ENCODE measurements at regions not wholly inside any gene's neighbourhood (a gene's known extent, or its start where the extent isn't known, plus 50 kb on each side); places are given as distances from the start of the nearest gene placed in this dataset.
"Not testable (repeated sequence)": the region's sequence is repeated elsewhere in the genome, so short reads cannot be mapped to it uniquely, and the experiment has no call there.

GRCh38 chr2:192969055-192969454, 774.3 kb upstream of the TMEFF2 start:
- no peak for DNase-seq

DNA sequence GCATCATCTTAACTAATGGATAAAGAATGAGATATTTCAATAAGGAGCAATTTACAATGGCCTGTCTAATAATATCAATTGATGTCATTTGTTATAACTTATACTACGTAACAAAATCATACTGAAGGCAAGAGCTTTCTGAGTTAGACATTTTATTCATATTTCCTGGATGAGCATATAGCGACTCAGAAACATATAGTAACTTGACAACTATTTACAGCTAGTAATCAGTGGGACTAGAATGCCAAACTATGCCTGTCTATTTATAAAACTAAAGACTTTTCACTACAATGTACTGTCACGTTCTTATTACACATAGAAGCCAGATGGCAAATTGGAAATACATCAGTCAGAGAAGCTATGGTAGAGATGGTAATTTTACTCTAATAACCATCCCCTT, 766.2 kb upstream of the TMEFF2 start:
- no peak for DNase-seq
- in situ Hi-C loops (cut with HindIII; ENCODE audit: low pct_ligation_motif_present, low pct_unique_long_range_greater_than_20kb, low sequenced_read_pairs) = no loop called here

More at GRCh38 chr2:192969055-192969454, 774.3 kb upstream of the TMEFF2 start:
- in situ Hi-C loops (cut with HindIII; ENCODE audit: low pct_ligation_motif_present, low pct_unique_long_range_greater_than_20kb, low sequenced_read_pairs) = no loop called here

GRCh38 chr2:192958615-192959014, 763.9 kb upstream of the TMEFF2 start:
- in situ Hi-C loops (cut with HindIII; ENCODE audit: low pct_ligation_motif_present, low pct_unique_long_range_greater_than_20kb, low sequenced_read_pairs); DNase-seq: not testable (repeated sequence)

- in situ Hi-C loops (cut with HindIII; ENCODE audit: low pct_ligation_motif_present, low pct_unique_long_range_greater_than_20kb, low sequenced_read_pairs) = no loop called here
- no peak for DNase-seq
These were observed 762.7 kb upstream of the TMEFF2 start for GRCh38 chr2:192957425-192957824.

DNA sequence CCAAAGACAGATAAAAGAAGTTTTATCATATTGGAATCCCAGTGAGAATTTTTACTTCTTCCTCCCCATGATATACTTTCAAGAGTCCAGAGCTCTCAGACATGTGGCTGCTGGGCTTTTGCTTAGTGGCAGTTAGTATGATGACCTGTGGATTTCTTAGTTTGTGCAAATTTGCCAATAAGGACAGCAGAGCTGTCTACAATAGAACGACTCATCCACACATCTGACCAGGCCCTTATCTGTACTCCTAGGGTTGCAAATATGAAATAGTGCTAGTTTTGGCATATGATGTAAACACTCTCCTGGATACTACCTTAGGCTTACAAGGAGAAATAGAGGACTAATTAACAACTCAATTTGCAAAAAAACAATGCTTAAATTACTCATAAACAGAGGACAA, 758.4 kb upstream of the TMEFF2 start:
- no peak for DNase-seq
- in situ Hi-C loops (cut with HindIII; ENCODE audit: low pct_ligation_motif_present, low pct_unique_long_range_greater_than_20kb, low sequenced_read_pairs) = no loop called here

DNA sequence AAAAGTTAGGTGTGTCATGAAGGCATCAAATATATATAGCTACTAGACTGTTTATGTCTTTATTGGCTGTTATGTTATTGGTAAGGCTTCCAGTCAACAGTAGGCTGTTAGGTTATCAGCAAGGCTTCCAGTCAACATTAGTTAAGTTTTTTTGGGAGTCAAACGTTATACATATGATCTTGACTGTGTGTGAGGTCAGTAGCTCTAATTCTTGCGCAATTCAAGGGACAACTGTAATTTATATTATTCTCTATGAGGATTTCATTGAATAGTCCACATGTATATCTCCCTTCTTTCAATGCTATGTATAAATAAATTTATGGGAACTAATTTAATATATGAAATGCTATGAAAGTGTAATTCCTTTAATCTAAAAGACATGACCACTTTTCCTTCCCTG, 757.5 kb upstream of the TMEFF2 start:
- in situ Hi-C loops (cut with HindIII; ENCODE audit: low pct_ligation_motif_present, low pct_unique_long_range_greater_than_20kb, low sequenced_read_pairs) = no loop called here
- no peak for DNase-seq

DNA sequence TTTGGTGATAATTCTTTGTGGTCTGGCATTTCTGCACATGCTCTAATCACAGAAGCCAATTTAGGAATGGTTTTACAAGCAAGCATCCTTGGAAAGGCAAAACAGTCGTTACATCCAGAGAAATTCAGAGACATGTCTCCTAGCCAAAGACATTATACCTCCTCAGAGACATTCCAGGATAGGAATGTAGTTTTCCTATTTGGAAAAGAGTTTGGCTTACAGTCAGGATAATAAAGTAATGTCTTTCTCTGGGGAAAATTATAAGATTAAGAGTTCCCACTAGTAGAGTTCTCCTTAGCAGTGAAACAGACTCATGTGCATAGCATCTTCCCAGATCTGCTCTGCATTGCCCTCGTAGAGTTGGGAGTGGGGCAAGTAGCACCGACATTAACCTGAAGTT, 753.6 kb upstream of the TMEFF2 start:
- no peak for DNase-seq
- in situ Hi-C loops (cut with HindIII; ENCODE audit: low pct_ligation_motif_present, low pct_unique_long_range_greater_than_20kb, low sequenced_read_pairs) = no loop called here

DNA sequence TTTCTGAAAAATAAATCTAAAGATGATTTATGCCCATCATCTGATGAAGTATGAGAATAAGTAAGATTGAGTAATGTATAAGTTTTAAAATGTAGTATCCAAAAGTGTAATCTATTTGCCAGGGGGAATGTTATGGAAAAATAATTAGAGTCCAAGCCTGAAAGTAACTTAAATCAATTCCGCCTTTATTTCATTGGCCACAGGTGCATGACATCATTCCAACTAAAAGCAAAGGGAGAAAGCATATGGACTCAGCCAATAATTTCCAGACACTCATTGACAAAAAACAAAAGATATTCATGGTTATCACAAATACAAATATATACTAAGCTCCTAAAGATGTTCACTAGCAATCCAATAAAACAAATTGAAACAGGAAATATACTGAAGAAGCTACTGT, 752.6 kb upstream of the TMEFF2 start:
- in situ Hi-C loops (cut with HindIII; ENCODE audit: low pct_ligation_motif_present, low pct_unique_long_range_greater_than_20kb, low sequenced_read_pairs) = no loop called here
- no peak for DNase-seq

DNA sequence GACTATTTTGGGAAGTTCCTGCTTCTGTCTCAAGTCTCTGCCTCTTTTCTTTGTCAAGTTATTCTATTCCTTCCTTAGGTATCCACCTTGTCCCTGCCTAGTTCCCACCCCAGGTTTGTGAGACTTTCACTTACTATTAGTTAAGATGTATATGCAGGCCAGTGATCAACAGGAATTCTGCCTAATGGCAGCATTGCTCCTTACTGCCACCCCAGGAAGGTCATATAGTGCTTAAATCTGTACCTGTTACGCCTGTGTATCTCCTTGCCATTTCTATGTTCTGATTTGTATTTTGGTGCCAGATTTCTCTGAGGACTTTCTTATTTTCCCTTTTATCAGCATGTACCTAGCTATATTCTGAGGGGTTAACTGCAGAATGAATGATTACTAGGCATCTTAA, 746.0 kb upstream of the TMEFF2 start:
- in situ Hi-C loops (cut with HindIII; ENCODE audit: low pct_ligation_motif_present, low pct_unique_long_range_greater_than_20kb, low sequenced_read_pairs) = no loop called here
- no peak for DNase-seq

DNA sequence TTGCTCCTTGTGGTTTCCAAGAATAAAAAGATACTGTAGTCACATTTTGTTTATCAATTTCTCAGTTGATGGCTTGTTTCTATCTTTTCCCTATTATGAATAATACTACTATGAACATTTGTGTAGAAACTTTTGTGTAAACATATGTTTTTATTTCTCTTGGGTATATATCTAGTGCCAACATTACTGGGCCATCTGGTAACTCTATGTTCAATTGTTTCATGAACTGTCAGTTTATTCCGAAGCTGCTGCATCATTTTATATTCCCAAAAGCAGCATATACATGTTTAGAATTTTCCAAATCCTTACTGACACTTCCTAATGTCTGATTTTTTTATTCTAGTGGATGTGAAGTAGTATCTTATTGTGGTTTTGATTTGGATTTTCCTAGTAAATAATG, 737.6 kb upstream of the TMEFF2 start:
- DNase-seq = no peak
- in situ Hi-C loops (cut with HindIII; ENCODE audit: low pct_ligation_motif_present, low pct_unique_long_range_greater_than_20kb, low sequenced_read_pairs) = no loop called here

GRCh38 chr2:192921631-192922030, 726.9 kb upstream of the TMEFF2 start:
- in situ Hi-C loops (cut with HindIII; ENCODE audit: low pct_ligation_motif_present, low pct_unique_long_range_greater_than_20kb, low sequenced_read_pairs) = not testable (repeated sequence)

DNA sequence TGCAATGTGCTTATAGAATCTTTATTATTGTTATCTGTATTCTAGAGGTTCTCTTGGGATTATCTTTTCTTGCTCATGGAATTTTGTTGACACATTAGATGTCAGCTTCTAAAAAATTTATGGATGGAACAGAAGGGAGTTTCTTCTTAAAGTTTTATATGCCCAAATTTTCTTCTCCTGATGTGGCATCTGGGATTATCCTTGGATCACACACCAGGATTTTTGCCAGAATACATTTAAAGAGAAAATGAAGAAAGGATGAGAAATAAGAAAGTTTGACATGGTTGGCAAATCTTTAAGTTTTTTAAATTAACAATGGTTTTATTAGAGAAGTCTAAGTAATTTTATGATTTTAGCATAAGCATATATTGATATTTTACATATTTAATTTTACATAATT, 706.7 kb upstream of the TMEFF2 start:
- DNase-seq = no peak
- in situ Hi-C loops (cut with HindIII; ENCODE audit: low pct_ligation_motif_present, low pct_unique_long_range_greater_than_20kb, low sequenced_read_pairs) = no loop called here

More at GRCh38 chr2:192921631-192922030, 726.9 kb upstream of the TMEFF2 start:
- DNase-seq = not testable (repeated sequence)

- no peak for DNase-seq
- in situ Hi-C loops (cut with HindIII; ENCODE audit: low pct_ligation_motif_present, low pct_unique_long_range_greater_than_20kb, low sequenced_read_pairs) = no loop called here
These were observed 704.7 kb upstream of the TMEFF2 start for GRCh38 chr2:192899466-192899865.

- DNase-seq; in situ Hi-C loops (cut with HindIII; ENCODE audit: low pct_ligation_motif_present, low pct_unique_long_range_greater_than_20kb, low sequenced_read_pairs): not testable (repeated sequence)
These were observed 699.2 kb upstream of the TMEFF2 start for GRCh38 chr2:192893976-192894375.

GRCh38 chr2:192888109-192888508, 693.4 kb upstream of the TMEFF2 start:
- in situ Hi-C loops (cut with HindIII; ENCODE audit: low pct_ligation_motif_present, low pct_unique_long_range_greater_than_20kb, low sequenced_read_pairs) = no loop called here
- no peak for DNase-seq

- no peak for DNase-seq
- in situ Hi-C loops (cut with HindIII; ENCODE audit: low pct_ligation_motif_present, low pct_unique_long_range_greater_than_20kb, low sequenced_read_pairs) = no loop called here
These were observed 692.6 kb upstream of the TMEFF2 start for GRCh38 chr2:192887337-192887736.

DNA sequence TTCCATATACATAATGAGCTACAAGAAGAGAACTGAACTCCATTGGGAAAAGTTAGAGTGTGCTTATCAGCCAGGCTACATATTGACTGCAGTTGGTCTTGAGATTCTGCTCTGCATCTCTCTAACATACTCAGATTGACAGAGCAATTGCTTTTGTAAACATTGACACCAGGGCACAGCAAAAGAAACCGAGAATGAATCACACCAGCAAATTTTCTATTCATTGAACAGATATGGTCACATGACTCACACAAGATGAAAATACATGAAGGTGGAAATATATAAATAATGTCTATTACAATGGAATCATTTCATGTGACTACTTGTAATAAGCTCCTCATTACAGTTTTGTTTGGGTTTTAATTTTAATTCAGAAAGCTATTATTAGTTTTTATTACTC, 691.9 kb upstream of the TMEFF2 start:
- no peak for DNase-seq

GRCh38 chr2:192885569-192886160, 690.9 kb upstream of the TMEFF2 start:
- no peak for DNase-seq
- in situ Hi-C loops (cut with HindIII; ENCODE audit: low pct_ligation_motif_present, low pct_unique_long_range_greater_than_20kb, low sequenced_read_pairs) = no loop called here

More for the DNA sequence above, 691.9 kb upstream of the TMEFF2 start:
- in situ Hi-C loops (cut with HindIII; ENCODE audit: low pct_ligation_motif_present, low pct_unique_long_range_greater_than_20kb, low sequenced_read_pairs) = no loop called here

DNA sequence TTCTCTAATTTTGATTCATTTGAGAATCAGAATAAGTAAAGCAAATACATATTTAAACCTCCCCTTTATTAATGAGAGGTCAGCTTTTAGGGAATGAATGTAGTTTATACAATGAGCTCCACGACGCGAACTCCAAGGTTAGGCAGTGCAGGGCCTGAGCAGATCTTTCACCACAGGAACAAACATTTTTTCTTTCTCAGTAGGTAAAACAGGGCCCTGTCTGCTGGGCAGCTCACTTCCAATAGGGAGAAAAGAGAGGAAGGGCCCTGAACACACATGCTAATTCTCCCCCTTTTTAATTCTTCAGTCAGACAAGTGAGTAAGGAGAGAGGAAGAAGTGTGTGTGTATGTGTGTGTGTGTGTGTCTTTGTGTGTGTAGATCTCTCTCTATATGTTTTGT, 682.4 kb upstream of the TMEFF2 start:
- DNase-seq = no peak

DNA sequence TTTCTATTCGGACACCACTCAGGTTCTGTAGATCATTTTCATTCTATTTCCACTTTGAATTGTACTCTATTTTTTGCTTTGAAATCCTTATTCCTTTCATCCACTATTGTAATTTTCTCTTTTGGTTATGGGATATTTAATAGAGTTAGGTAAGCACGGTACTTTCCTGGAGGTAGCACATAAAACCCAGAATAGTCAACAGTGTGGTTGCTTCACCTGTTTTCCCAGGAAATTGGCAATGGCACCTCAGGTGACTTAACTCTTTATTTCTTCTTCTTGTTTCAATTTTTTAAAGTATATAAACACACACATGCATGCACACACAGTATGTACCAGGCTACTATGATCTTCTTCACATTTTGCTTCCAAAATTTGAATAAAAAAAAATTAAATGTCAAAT, 682.0 kb upstream of the TMEFF2 start:
- in situ Hi-C loops (cut with HindIII; ENCODE audit: low pct_ligation_motif_present, low pct_unique_long_range_greater_than_20kb, low sequenced_read_pairs) = no loop called here
- DNase-seq = no peak

More for the DNA sequence above, 682.4 kb upstream of the TMEFF2 start:
- in situ Hi-C loops (cut with HindIII; ENCODE audit: low pct_ligation_motif_present, low pct_unique_long_range_greater_than_20kb, low sequenced_read_pairs) = no loop called here

- DNase-seq = no peak
- in situ Hi-C loops (cut with HindIII; ENCODE audit: low pct_ligation_motif_present, low pct_unique_long_range_greater_than_20kb, low sequenced_read_pairs) = no loop called here
These were observed 660.0 kb upstream of the TMEFF2 start for GRCh38 chr2:192854706-192855105.

All from ACHN (cell line).